GM18868 (cell line): ENCODE measurements at regions not wholly inside any gene's neighbourhood (a gene's known extent, or its start where the extent isn't known, plus 50 kb on each side); places are given as distances from the start of the nearest gene placed in this dataset.
A peak's percentile ranks its signal among the peaks of the same experiment; 100 is the strongest.
"Not testable (repeated sequence)": the region's sequence is repeated elsewhere in the genome, so short reads cannot be mapped to it uniquely, and the experiment has no call there.

Experiments
- ATAC-seq: cut with Tn5 transposase; IDR thresholded peaks from one replicate; pipeline ENCODE4 v1.9.1; 2021; ENCODE audit warnings: mild to moderate bottlenecking, moderate library complexity; ENCODE audit not compliant: unreplicated experiment

DNA sequence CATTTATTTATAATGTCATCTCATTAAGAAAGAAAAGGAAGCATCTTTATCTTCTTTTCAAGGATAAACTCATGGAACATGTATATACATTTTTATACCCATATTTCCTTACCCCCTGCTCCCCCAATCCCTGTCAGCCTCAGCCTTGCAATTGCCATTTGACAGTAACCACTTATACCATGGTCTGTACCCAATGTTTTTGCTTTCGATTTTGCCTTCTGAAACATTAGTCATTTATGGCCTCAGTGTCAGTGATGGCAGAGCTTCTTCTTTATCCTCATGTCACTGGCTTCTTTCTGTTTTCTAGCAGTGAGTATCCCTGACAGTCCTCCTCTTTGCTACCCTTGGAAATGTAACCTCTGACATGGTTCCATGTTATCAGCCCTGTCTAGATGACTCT is 228.4 kb downstream of the SPRY1 start:
- ATAC-seq = peak; percentile 83

DNA sequence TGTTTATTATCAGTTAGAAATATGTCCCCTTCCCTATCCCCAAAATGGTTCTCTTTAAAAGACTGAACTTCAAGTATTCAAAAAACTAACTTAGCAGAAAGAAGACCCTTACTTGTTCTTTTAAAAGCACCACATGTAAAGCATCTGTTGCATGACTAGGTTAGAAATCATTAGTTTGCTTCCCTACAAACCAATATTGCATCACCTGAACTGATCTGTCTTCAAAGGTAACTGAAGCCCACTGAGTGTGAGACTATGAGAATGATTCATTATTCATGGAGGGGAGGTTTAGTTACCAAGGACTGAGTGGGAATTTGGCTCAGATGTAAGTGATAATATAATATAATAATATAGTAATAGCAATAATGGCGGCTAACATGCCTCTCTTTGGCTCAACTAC is 231.7 kb downstream of the SPRY1 start:
- ATAC-seq = no peak

DNA sequence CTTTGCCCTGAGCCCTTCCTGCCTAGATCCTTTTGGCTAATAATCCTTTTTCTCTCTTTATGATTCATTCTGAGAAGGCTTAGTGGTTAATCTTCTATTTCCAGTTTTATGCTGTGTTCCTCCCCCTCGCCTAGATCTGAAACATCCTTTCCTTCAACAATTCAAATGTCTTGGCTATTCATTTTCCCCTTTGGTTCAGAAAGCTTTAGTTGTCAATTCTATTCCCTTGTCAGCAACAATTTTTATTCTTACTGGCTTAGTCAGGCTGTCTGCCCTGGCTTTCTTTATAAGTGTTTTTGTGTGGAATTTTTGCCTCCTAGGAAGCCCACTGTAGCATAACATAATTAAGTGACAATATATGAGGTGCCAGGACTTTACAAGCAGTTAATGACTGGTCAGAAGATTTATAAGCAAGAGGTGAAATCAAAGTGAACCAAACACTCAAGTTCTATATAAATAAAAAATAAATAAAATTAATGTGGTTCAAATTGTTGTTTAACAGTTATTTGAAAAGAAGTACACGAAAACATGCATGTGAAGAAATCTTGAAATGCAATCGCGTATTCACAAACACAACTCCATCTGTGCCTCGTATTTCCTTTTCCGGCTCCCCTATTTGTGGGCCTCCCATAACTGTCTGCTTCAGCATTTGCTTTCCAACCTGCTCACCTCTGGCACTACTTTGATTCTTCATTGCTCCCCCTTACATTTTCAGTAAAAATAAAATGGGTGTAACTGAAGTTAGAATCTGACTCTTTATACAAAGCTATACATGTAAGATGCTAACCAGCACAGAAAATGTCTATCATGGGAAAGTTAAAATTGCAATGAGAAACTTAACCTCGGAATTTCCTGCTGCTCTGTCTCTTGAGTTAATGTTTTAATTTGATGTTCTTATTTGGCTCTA is 235.4 kb downstream of the SPRY1 start:
- ATAC-seq = no peak

DNA sequence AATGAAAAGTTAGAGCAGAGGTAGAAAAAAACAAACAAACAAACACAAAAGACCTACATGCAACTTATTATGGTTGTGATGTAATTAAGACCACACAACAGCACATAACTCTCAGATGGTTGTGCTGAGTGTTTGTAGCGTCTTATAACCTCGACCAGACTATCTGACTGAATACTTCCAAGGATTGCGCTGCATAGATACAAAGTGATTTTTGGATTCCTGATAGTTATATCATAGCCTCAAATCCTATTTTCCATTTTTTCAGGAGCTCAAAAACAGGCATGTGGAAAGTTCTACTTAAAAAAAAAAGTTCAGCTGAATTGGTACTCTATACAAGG is 236.1 kb downstream of the SPRY1 start:
- no peak for ATAC-seq

DNA sequence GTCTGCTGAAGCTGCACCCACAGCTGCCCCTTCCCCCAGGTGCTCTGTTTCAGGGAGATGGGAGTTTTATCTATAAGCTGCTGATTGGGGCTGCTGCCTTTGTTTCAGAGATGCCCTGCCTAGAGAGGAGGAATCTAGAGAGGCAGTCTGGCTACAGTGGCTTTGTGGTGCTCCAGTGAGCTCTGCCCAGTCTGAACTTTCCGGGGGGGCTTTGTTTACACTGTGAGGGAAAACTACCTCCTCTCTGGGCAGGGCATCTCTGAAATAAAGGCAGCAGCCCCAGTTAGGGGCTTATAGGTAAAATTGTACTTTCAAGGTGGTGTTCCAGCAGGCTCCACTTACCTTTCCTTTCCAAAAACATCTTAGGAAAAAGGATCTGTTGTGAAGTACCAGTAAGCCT is 242.2 kb downstream of the SPRY1 start:
- no peak for ATAC-seq

DNA sequence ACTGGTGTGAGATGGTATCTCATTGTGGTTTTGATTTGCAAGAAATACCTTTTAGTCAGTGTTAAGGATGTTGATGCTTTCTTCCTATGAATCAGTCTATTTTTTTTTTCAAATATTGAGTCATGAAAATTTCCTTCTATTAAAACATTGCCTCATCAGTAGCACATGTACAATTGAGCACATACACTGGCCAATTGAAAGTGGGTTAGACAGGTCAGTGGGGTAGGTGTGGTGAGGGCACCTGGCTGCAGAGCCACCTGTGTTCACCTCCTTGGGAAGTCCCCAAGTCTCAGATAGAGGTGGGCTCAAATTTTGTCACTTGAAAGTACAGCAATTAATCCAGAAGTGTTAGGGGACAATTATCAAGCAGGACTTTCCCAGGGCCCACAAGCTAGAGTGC is 243.7 kb downstream of the SPRY1 start:
- ATAC-seq = peak; percentile 67

DNA sequence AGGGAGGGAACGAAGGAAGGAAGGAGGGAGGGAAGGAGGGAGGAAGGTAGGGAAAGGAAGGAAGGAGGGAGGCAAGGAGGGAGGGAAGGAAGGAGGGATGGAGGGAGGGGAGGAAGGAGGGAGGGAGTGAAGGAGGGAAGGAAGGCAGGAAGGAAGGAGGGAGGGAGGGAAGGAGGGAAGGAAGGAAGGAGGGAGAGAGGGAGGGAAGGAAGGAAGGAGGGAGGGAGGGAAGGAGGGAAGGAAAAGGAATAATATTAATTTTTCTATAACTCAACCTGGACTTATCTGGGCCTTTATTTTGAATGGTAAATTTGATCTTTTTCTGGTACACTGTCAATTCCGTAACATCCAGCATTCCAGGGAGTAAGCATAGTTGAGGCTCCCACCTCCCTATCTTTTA is 244.2 kb downstream of the SPRY1 start:
- ATAC-seq = no peak

DNA sequence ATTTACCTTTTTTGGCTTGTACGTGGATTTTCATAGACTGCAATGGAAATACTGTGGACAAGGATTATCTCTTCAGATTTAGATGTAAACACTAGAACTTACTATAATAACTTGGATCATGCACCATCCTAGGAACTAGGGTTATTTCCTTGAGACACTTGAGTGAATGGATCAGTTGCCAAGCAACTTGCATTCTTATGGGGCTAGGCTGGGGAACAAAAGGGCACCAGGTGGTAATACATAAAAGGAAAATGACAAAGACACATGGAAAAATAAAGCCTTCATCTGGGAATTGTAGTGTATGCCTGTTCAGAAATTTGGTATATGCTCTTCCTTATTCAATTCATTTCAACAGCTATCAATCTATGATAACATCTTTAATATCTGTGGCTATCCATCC is 247.1 kb downstream of the SPRY1 start:
- no peak for ATAC-seq

DNA sequence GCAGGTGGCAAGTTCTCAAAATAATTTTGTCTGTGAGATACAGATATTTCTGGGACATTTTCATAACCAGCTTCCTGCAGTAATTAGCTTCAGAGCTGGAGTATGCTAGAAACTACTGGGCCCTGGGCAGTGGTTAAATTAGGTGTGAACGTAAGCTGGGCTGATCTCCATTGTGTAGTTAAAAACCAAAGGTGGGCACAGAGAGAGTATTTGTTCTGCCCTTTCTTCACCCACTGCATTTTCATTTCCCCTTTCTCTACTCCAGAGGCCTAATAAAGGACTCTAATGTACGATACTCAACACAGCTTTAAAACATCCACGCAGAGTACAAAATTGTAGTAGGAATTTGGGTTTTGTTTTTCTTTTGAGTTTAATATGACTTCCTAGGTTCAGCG is 252.7 kb downstream of the SPRY1 start:
- peak; percentile 96 for ATAC-seq

DNA sequence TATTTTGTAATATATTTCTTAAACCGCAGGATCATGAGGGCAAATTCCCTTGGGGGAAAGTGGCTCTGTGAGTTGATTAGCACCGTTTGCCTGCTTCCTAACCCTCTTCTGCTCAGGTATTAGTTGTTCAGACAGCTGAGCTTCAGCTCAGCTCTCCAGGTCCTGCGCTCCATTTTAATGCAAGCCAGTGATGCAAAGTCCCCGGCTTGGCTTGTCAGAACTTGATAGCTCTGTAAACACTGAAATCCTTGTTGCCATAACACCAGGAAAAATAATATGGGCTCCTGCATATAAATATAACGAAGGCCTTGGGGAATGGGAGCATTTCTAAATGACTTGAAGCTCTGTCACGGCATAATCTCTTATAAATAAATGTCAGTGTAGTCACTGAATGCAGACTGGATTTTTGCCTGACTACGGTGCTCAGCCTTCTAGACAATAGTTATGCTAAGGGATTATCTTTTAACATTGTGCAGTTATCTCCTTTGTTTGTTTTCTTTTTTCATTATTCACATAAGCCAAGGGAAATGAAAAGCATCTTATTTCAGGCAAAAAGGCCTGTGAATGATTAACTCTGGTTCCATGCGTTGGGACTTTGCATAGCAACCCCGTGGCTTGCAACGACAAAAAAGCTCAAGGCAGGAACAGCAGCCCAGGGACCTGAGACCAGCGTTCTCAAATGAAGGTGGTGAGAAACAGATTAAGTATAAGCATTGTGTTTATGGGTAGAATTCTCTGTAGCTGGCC is 253.2 kb downstream of the SPRY1 start:
- ATAC-seq = peak; percentile 51

DNA sequence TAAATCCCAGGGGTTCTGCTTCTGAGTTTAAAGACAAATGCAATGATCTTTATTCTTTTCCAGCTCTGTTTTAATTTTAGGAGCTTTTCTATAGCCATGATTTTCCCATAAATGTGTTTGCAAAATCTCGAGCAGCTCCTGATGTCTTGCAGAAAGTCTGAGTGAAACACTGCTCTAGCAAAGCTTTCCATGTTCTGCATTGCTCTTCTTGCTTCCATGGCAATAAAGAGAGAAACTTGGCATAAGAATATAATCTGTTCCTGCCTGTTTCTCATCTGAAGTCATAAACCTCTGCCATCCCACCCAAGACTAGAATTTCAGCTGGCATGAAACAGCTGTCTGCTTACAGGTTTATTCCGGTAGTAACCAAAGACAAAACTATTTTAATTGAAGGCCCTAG is 254.5 kb downstream of the SPRY1 start:
- no peak for ATAC-seq

DNA sequence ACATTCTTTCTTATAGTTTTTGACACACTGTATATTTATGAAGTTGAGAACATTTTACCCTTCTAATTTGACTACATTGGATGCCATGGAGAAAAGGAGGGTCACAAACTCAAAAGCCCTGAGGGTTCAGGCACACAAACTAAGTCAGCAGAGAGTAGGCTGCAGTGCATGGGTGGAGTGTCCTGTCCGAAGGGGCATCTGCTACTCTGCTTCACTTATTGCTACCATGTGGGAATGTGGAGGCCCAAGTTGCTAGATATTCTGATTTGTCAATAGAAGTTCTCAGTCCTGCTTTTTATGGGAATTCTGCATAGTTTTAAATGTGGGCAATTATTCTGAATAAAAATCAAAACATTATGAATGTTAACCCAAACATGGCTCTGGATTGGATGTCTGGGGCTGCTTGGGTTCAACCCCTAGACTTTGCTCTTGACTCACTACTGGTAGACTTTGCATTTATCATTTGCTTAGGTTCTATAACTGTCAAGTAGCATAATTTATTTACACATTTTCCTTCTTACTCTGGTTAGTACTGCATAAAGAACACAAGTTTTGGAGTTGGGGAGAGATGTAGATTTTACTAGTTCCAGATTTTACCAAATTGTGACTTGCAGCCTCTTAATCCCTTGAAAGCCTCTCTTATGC is 255.1 kb downstream of the SPRY1 start:
- ATAC-seq = no peak

DNA sequence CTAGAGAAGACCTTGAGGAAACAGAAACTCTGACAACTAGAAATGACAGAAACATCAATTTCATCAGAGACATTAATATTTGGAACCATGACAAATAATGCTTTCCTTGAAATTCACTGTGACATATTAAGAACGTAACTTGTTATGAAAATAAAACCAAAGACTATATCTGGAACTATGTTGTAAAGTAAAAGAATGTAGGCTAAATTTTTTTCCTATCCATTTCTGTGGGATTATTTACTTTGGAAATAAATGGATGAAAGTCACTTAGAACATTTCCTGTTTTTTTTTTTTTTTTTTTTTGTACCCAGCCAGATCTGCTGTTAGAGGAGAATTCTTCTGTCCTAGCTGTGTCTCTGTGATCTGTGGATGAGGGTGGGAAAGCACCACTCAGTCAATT is 255.9 kb downstream of the SPRY1 start:
- ATAC-seq = no peak

DNA sequence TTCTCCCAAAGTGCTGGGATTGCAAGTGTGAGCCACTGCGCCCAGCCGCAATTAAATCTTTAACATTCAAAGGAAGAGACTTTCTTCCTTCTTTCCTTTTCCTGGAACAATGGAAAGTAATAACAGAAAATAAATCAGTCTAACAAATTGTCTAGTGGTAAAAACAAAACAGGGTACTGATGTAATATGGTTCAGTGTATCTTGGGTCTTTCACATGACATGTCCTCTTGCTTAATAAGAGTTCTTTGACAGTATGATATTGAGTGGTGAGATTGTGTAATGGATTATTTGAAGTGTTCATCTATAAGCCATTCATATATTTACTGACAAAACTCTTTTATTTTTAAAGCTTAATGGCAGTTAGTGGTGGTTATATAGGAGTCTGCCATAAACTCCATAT is 256.6 kb downstream of the SPRY1 start:
- no peak for ATAC-seq

DNA sequence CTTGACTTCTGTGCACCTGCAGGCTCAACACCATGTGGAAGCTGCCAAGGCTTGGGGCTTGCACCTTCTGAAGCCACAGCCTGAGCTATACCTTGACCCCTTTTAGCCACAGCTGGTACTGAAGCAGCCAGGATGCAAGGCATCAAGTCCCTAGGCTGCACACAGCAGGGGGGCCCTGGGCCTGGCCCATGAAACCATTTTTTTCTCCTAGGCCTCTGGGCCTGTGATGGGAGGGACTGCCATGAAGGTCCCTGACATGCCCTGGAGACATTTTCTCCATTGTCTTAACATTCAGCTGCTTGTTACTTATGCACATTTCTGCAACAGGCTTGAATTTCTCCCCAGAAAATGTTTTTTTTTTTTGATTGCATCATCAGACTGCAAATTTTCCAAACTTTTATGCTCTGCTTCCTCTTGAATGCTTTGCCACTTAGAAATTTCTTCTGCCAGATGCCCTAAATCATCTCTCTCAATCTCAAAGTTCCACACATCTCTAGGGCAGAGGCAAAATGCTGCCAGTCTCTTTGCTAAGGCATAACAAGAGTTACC is 260.2 kb downstream of the SPRY1 start:
- not testable (repeated sequence) for ATAC-seq

DNA sequence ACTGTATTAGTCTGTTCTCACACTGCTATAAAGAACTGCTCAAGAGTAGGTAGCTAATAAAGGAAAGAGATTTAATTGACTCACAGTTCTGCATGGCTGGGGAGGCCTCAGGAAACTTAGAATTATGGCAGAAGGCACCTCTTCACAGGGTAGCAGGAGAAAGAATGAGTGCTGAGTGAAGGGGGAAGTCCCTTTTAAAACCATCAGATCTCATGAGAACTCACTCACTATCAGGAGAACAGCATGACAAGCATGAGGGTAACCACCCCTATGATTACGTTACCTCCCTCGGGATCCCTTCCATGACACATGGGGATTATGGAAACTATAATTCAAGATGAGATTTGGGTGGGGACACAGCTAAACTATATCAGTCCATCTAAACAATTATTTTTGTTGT is 261.0 kb downstream of the SPRY1 start:
- peak; percentile 73 for ATAC-seq

DNA sequence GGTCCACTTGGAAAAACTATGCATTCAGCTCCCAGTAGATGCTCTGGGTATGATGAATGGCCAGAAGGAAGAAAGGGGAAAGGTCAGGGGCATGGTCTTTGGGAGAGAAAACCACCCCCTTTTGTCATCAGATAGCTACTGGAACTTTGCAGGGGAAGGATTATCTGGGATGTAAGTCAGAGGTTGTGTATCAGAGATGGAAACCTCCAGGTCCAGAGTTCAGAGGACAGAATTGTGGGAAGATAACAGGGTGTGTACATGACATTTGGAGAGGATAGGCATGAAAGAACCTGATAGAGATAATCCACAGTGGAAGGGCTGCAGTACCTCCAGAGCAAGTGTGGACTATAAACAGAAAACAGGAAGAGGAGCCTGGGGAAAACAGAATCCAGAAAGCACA is 262.7 kb downstream of the SPRY1 start:
- ATAC-seq = no peak

DNA sequence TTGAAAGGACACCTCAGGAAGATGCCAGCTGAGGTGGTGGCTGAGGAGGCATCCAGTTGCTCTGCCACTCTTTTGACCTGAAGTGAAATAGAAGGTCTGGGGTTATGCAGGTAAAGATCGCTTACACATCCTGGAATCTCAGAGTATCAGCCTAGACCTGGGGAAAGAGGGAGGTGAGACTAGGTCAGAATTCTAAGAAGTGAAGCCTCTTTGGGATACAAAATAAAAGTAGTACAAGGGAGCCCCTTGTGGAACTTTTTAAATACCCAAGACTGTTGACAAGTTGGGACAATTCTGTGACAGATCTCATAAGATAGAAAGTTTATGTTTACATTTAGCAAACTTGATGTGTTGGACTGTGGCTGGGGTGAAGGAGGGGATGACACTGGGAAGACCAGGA is 263.1 kb downstream of the SPRY1 start:
- ATAC-seq = peak; percentile 61

DNA sequence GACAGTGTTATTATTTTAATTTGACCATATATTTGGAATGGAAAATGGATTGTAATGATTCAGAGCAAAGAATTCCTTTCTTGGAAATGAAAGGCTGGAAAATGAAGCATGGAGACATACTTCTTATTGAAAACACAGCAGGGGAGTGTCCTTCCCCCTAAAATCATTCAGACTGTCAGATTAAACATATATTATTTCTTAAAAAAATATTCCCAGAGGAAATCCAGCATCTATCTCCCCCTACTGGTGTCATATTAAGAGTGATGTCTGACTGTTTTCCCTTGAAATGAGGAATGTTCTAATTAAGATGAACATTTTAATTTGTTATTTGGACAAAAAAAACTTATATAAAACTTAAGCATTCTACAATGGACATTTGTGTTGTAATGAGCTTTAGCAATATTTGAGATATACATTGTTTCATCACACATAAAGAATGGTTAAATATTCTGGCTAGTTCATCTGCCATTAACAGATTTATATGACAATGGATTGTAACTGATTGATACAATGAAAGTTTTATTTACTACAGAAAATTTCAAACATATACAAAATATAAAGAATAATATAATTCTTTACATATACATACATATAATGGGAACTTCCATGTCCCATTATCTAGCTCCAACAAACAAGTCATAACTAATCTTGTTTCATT is 264.6 kb downstream of the SPRY1 start:
- no peak for ATAC-seq

DNA sequence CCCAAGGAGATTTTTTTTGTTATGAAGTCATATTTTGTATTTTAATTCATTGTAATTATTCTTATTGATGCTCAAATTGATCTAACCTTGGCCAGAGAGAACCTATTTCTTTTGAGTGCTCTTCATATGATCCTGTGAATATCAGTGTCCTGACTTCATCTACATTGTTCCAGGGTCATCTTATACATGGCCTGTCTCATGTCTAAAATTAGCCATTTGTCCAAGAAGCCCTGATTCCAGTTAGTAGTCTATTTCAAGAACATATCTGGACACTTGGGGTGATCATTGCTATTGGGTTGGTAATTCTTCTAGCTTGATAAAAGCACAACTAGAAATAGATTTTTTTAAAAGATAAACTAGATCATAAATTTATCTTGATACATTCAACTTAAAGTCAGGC is 266.2 kb downstream of the SPRY1 start:
- ATAC-seq = no peak

DNA sequence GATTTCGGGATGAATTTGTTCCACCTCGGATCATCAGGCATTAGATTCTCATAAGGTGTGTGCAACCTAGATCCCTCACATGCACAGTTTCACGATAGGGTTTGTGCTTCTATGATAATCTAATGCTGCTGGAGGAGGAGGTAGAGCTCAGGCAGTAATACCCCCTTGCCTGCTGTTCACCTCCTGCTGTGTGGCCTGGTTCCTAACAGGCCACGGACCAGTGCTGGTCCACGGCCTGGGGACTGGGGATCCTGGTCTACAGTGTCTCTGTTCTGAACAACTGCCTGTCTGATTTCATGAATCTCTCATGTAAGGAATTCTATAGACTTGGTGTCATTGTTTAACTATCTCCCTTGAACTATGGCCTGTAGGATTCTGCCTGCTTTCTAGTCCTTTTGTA is 269.9 kb downstream of the SPRY1 start:
- ATAC-seq = no peak
